Thyroid gland (tissue), 4 donors: ENCODE measurements at regions not wholly inside any gene's neighbourhood (a gene's known extent, or its start where the extent isn't known, plus 50 kb on each side); places are given as distances from the start of the nearest gene placed in this dataset.

Experiments used
- CTCF ChIP-seq, 6 experiments: fragments of 200-600 bp in 3 of 6; fragments of 450-650 bp in 3 of 6; sonication (generic) in 3 of 6; IDR thresholded peaks; one replicate each; pipeline ENCODE4 v1.5.1; 2016 to 2019; ENCODE audit warnings: antibody characterized with exemption in 6 of 6, mild to moderate bottlenecking in 2 of 6, inconsistent platforms in 1 of 6, moderate library complexity in 1 of 6
- POLR2A ChIP-seq, 2 donors: fragments of 450-650 bp; IDR thresholded peaks; one replicate each; pipeline ENCODE4 v1.6.1; 2017; ENCODE audit warnings: antibody characterized with exemption in 2 of 2, mild to moderate bottlenecking in 2 of 2, moderate library complexity in 1 of 2

GRCh38 chr17:13120864-13121263, 103.0 kb upstream of the ELAC2 start:
- TF ChIP-seq CTCF (IDR thresholded peaks at IDR 0.05) (no peak), POLR2A (IDR thresholded peaks at IDR 0.05) (no peak)
